GM21390 (cell line): ENCODE measurements at regions not wholly inside any gene's neighbourhood (a gene's known extent, or its start where the extent isn't known, plus 50 kb on each side); places are given as distances from the start of the nearest gene placed in this dataset.

Experiments
- ATAC-seq: cut with Tn5 transposase; IDR thresholded peaks from one replicate; pipeline ENCODE4 v1.9.1; 2021; ENCODE audit not compliant: unreplicated experiment

DNA sequence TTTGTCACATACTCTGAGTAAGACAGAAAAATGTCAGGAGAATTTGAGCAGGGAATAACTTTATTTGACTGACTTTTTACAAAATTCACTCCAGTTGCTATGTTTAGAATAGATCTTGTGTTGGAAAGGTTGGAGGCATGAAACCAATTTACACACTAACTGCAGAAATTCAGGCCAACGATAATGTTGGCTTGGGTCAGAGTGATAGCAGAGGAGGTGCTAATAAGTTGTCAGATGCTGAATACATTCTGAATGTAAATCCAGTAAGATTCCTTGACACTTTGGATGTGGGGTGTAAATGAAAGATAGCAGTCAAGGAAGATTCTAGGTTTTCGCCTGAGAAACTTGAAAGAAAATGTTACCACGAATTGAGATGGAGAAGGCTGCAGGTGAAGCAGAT is 502.5 kb upstream of the GHITM start:
- ATAC-seq: no peak

- ATAC-seq: no peak
Measured at GRCh38 chr10:83647526-83647925, 491.8 kb upstream of the GHITM start.

GRCh38 chr10:83648201-83648600 is 491.1 kb upstream of the GHITM start:
- ATAC-seq: no peak

DNA sequence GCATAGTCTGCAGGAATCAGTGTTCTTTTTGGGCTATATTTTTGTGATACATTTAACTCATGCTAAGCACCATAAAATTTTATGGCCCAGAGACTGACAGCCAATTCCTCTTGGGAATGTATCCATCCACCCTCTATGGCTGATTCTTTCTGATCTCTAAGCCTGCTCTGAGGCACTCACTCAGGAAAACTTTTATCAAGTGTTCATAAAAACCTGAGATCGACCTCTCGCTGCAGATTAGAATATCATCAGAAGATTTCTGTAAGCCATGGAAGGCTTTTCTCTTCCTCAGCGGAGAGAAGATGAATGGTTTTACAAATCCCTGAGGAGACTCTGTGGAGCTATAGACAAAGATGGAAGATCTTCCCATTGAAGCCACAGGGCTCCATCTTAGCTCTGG is 489.8 kb upstream of the GHITM start:
- ATAC-seq: no peak

GRCh38 chr10:83654689-83655088 is 484.6 kb upstream of the GHITM start:
- ATAC-seq: no peak

- ATAC-seq: no peak
Measured at GRCh38 chr10:83656924-83657323, 482.4 kb upstream of the GHITM start.

GRCh38 chr10:83657487-83657886 is 481.8 kb upstream of the GHITM start:
- ATAC-seq: no peak

GRCh38 chr10:83663918-83664317 is 475.4 kb upstream of the GHITM start:
- no peak for ATAC-seq

GRCh38 chr10:83666762-83667161 is 472.5 kb upstream of the GHITM start:
- no peak for ATAC-seq

DNA sequence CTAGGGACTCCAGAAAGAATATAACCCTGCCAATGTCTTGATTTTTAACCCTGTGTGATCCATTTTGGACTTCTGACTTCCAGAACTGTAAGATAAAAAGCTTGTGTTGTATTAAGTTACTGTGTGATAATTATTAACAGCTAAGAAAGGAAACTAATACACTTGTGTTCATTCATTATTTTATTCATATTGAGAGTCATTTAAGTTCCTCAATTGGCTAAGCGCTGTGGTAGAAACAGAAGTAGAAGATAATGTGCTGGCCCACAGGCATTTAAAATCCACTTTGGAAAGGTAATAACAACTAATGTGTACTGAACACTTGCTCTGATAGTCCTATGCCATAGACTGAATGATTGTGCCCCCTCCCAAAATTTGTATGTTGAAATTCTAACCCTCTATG is 471.7 kb upstream of the GHITM start:
- ATAC-seq: no peak

GRCh38 chr10:83673316-83673715 is 466.0 kb upstream of the GHITM start:
- ATAC-seq: no peak

DNA sequence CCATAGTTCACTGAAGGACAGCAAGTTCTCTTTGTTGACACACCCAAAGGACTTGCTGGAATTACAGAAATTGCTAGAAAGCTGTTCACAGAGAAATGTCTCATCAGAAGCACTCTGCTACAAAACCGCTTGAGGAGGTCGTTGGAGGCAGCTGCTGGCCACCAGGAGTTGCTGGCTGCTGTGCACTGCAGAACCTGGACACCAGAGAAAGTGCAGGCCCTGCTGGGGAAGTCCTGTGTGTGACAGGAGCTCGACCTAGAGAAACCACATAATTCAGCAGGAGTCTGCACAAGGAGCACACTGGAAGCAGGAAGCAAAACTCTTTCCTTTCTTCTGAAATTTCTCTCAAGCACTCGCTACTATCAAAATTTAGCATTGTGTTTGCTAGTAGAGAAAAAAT is 461.5 kb upstream of the GHITM start:
- no peak for ATAC-seq

DNA sequence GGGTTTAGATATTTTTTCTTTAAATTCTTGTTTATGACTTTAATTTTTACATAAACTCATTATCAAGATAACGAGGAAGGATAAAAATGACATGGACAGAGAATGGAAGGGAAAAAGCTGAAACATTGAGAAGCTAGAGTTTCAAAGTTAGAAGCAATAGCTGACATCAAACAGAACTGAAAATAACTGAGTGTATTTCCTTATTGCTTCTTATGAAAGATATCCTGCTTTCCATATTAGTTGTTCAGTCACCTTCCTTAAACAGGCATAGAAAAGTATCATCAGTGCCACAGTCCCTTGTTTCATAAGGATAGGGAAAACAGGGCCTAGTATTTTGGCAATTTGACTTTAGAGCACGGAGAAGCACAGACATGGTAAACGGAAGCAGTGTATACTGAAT is 460.5 kb upstream of the GHITM start:
- ATAC-seq: peak; percentile 38

GRCh38 chr10:83680470-83680891 is 458.8 kb upstream of the GHITM start:
- ATAC-seq: peak; percentile 98

GRCh38 chr10:83682414-83682813 is 456.9 kb upstream of the GHITM start:
- no peak for ATAC-seq

DNA sequence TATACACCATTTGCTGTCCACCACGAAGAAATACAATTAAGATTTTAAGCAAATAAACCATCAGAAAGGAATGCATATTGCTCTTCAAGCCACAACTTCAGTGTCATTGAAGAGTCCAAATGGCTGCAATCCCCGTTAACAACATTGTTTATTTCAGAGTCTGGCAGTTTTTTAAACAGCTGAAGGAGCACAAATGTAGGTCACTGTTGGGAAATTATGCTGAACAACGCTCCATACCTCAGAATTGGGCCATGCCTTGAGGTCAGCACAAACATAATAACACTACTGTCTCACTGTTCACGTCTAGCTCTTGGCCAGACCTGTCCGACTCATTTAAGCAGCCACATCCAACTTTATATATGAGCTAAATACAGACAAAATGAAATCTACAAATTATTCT is 453.9 kb upstream of the GHITM start:
- no peak for ATAC-seq

DNA sequence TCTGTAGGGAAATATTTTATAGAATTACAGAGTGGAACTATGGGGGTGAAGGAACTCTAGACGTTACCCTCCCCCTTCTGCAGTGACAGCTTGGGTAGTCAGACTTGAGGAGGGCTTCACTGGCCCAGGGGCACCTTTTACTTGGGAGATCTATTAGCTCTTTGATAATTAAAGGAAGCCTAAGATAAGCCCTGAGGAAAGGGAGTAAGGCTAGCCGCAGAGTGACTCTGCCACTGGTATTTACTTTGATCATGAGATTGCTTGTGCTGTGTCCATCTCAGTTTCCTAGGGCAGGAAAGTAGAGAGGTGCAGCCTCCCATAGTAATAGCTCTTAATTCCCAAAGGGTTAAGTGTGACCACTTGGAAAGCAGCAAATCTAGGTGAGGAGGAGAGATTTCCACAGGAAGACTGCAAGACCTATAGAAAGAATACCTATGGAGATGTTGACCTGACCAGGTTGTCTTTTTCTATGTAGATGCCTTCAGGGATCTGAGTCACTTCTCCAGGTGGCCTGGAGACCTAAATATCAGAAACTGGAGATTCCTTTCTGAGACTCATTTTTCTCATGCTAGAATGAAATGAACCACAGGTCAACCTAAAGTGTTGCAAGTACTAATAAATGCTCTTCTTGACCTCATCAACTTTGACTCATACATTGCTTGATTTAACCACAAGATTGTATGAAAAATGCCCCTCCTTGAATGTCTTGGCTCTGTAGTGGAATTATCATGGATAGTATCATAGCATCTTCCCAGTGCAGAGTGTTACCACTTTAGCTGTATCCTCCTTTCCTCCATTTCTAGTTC is 447.3 kb upstream of the GHITM start:
- ATAC-seq: no peak

- no peak for ATAC-seq
Measured at GRCh38 chr10:83698899-83699298, 440.4 kb upstream of the GHITM start.

GRCh38 chr10:83701799-83702198 is 437.5 kb upstream of the GHITM start:
- no peak for ATAC-seq

GRCh38 chr10:83702731-83703130 is 436.6 kb upstream of the GHITM start:
- no peak for ATAC-seq

GRCh38 chr10:83706120-83706519 is 433.2 kb upstream of the GHITM start:
- ATAC-seq: no peak

- ATAC-seq: no peak
Measured at GRCh38 chr10:83706952-83707582, 432.2 kb upstream of the GHITM start.

DNA sequence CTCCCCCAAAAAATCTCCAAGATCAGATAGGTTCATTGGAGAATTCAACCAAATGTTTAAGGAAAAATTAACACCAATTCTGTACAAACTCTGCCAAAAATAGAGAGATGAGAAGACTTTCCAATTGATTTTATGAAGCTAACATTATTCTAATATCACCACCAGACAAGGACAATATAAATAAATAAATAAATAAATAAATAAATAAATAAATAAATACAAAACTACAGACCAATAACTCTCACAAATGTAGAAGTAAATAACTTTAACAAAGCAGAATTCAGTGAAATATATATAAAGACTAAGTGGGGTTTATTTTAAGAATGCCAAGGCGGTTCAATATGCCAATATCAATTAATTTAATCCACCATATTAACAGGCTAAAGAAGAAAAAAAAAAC is 425.9 kb upstream of the GHITM start:
- no peak for ATAC-seq
